Liver (tissue), 3 donors: ENCODE measurements at regions not wholly inside any gene's neighbourhood (a gene's known extent, or its start where the extent isn't known, plus 50 kb on each side); places are given as distances from the start of the nearest gene placed in this dataset.

ENCODE experiments used
- EGR1 ChIP-seq, 2 donors: IDR thresholded peaks; 2 replicates each; pipeline ENCODE4 v1.6.1; 2016 to 2018; ENCODE audit warnings: antibody characterized with exemption in 2 of 2, low read depth in 2 of 2
- NR2F2 ChIP-seq: IDR thresholded peaks from 2 replicates; pipeline ENCODE4 v1.6.1; 2016; ENCODE audit warnings: antibody characterized with exemption
- YY1 ChIP-seq: IDR thresholded peaks from 2 replicates; pipeline ENCODE4 v1.6.1; 2016; ENCODE audit warnings: antibody characterized with exemption, mild to moderate bottlenecking
- TF ChIP-seq, protein P1 (sequence below): fragments of 150-350 bp; IDR thresholded peaks from 2 replicates; pipeline ENCODE4 v1.5.1; 2017; ENCODE audit warnings: improper control_type of control experiment, low read depth, low read length; ENCODE audit not compliant: missing input control
- TF ChIP-seq, protein P2 (sequence below): IDR thresholded peaks from 2 replicates; pipeline ENCODE4 v1.6.1; 2016; ENCODE audit warnings: antibody characterized with exemption, mild to moderate bottlenecking
- donor health status: healthy.
- donor health status: healthy.

DNA sequence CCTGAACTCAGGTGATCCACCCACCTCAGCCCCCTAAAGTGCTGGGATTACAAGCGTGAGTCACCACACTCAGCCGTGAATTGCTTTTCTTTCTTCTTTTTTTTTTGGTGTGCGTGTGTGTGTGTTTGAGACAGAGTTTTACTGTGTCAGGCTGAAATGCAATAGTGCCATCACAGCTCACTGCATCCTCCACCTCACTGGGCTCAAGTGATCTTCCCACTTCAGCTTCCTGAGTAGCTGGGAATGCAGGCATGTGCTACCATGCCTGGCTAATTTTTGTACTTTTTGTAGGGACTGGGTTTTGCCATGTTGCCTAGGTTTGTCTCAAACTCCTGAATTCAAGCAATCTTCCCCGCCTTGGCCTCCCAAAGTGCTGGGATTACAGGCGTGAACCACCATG lies 113.7 kb upstream of the HAPLN1 start:
- no peak for TF ChIP-seq YY1
- TF ChIP-seq, protein P1, sequence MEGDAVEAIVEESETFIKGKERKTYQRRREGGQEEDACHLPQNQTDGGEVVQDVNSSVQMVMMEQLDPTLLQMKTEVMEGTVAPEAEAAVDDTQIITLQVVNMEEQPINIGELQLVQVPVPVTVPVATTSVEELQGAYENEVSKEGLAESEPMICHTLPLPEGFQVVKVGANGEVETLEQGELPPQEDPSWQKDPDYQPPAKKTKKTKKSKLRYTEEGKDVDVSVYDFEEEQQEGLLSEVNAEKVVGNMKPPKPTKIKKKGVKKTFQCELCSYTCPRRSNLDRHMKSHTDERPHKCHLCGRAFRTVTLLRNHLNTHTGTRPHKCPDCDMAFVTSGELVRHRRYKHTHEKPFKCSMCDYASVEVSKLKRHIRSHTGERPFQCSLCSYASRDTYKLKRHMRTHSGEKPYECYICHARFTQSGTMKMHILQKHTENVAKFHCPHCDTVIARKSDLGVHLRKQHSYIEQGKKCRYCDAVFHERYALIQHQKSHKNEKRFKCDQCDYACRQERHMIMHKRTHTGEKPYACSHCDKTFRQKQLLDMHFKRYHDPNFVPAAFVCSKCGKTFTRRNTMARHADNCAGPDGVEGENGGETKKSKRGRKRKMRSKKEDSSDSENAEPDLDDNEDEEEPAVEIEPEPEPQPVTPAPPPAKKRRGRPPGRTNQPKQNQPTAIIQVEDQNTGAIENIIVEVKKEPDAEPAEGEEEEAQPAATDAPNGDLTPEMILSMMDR, result no peak
- no peak for TF ChIP-seq NR2F2
- TF ChIP-seq EGR1 (IDR thresholded peaks at IDR 0.05; ENCODE audit: low read depth in 2 of 2), result no peak
- TF ChIP-seq, protein P2, sequence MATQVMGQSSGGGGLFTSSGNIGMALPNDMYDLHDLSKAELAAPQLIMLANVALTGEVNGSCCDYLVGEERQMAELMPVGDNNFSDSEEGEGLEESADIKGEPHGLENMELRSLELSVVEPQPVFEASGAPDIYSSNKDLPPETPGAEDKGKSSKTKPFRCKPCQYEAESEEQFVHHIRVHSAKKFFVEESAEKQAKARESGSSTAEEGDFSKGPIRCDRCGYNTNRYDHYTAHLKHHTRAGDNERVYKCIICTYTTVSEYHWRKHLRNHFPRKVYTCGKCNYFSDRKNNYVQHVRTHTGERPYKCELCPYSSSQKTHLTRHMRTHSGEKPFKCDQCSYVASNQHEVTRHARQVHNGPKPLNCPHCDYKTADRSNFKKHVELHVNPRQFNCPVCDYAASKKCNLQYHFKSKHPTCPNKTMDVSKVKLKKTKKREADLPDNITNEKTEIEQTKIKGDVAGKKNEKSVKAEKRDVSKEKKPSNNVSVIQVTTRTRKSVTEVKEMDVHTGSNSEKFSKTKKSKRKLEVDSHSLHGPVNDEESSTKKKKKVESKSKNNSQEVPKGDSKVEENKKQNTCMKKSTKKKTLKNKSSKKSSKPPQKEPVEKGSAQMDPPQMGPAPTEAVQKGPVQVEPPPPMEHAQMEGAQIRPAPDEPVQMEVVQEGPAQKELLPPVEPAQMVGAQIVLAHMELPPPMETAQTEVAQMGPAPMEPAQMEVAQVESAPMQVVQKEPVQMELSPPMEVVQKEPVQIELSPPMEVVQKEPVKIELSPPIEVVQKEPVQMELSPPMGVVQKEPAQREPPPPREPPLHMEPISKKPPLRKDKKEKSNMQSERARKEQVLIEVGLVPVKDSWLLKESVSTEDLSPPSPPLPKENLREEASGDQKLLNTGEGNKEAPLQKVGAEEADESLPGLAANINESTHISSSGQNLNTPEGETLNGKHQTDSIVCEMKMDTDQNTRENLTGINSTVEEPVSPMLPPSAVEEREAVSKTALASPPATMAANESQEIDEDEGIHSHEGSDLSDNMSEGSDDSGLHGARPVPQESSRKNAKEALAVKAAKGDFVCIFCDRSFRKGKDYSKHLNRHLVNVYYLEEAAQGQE, result no peak
